ENCODE measurements at regions not wholly inside any gene's neighbourhood (a gene's known extent, or its start where the extent isn't known, plus 50 kb on each side); places are given as distances from the start of the nearest gene placed in this dataset.

- CTCF ChIA-PET = no interaction called here
Observed at GRCh38 chr5:93894601-93895354, 153.4 kb upstream of the POU5F2 start.

GRCh38 chr5:93893075-93893474 lies 151.7 kb upstream of the POU5F2 start:
- H3K4me2 ChIP-seq (replicated peaks; ENCODE audit: low read depth, low read length, poor library complexity, severe bottlenecking) = no peak overlapping the region
- Mint-ChIP-seq H3K27me3 (no peaks in the 10 kb centered on the region), H3K4me3 (no peak overlapping the region), H3K9me3 (ENCODE audit: insufficient read depth) (no peaks in the 10 kb centered on the region), H3K27ac (no peak overlapping the region), H3K4me1 (no peaks in the 10 kb centered on the region)
- H3K4me1 ChIP-seq (ENCODE audit: control insufficient read depth in 2 of 2, insufficient read depth in 2 of 2, low read length in 2 of 2) = no peaks in the 10 kb centered on the region
- H3K36me3 ChIP-seq (replicated peaks in 1 of 2; ENCODE audit: control extremely low read depth in 1 of 2, control insufficient read depth in 1 of 2, extremely low read depth in 1 of 2, insufficient read depth in 2 of 2, low read length in 1 of 2) = no peaks in the 10 kb centered on the region
- no peak overlapping the region for H3K9ac ChIP-seq (ENCODE audit: low read length)
- WGBS (ENCODE audit: insufficient coverage) = 100% methylated on average over 2 of the region's 5 CpGs
- H3K79me2 ChIP-seq (ENCODE audit: control insufficient read depth, insufficient read depth, low read length) = no peaks in the 10 kb centered on the region
- no peaks in the 10 kb centered on the region for H4K20me1 ChIP-seq (ENCODE audit: control insufficient read depth, insufficient read depth, low read length, poor library complexity, severe bottlenecking)
- DNase-seq = no peak
- H3K4me3 ChIP-seq (ENCODE audit: control extremely low read depth in 1 of 5, extremely low read depth in 1 of 5, insufficient read depth in 1 of 5, low read depth in 2 of 5, low read length in 4 of 5) = no peak overlapping the region
- no peaks in the 10 kb centered on the region for H3K9me3 ChIP-seq (ENCODE audit: control extremely low read depth in 1 of 3, control insufficient read depth in 2 of 3, insufficient read depth in 1 of 3, low read length in 2 of 3)
- POLR2A ChIA-PET = no interaction called here
- no peaks in the 10 kb centered on the region for H3K27me3 ChIP-seq (replicated peaks in 1 of 4; ENCODE audit: control extremely low read depth in 1 of 4, control insufficient read depth in 3 of 4, insufficient read depth in 4 of 4, low read length in 3 of 4)
- no peak for ATAC-seq (ENCODE audit: low read depth)
- CTCF ChIA-PET = no interaction called here
- TF ChIP-seq CTCF (IDR thresholded peaks at IDR 0.05) = no peak
- no peak for TF ChIP-seq EZH2 (IDR thresholded peaks at IDR 0.05; ENCODE audit: borderline replicate concordance, insufficient read depth, low read depth, low read length, poor library complexity, severe bottlenecking)
- H2AFZ ChIP-seq (ENCODE audit: insufficient read depth, low read depth, low read length, poor library complexity, severe bottlenecking) = no peak overlapping the region
- intact Hi-C loops (cut with micrococcal nuclease) = no loop called here
- H3K27ac ChIP-seq (ENCODE audit: low read length in 2 of 2) = no peak overlapping the region

More at GRCh38 chr5:93894601-93895354, 153.4 kb upstream of the POU5F2 start:
- H3K36me3 ChIP-seq (replicated peaks in 1 of 2; ENCODE audit: control extremely low read depth in 1 of 2, control insufficient read depth in 1 of 2, extremely low read depth in 1 of 2, insufficient read depth in 2 of 2, low read length in 1 of 2) = no peaks in the 10 kb centered on the region
- ATAC-seq (ENCODE audit: low read depth) = no peak
- intact Hi-C loops (cut with micrococcal nuclease) = no loop called here
- H3K4me3 Mint-ChIP-seq = no peak overlapping the region
- no peak for TF ChIP-seq CTCF (IDR thresholded peaks at IDR 0.05)
- no peak for TF ChIP-seq EZH2 (IDR thresholded peaks at IDR 0.05; ENCODE audit: borderline replicate concordance, insufficient read depth, low read depth, low read length, poor library complexity, severe bottlenecking)
- no peaks in the 10 kb centered on the region for H3K79me2 ChIP-seq (ENCODE audit: control insufficient read depth, insufficient read depth, low read length)
- H3K27ac ChIP-seq (ENCODE audit: low read length in 2 of 2) = no peak overlapping the region
- no peak overlapping the region for H3K9ac ChIP-seq (ENCODE audit: low read length)
- POLR2A ChIA-PET = no interaction called here
- 92% methylated on average over 2 of the region's 9 CpGs for WGBS (ENCODE audit: insufficient coverage)
- H3K4me1 Mint-ChIP-seq = no peaks in the 10 kb centered on the region
- H3K4me3 ChIP-seq (ENCODE audit: control extremely low read depth in 1 of 5, extremely low read depth in 1 of 5, insufficient read depth in 1 of 5, low read depth in 2 of 5, low read length in 4 of 5) = no peak overlapping the region
- H3K9me3 ChIP-seq (ENCODE audit: control extremely low read depth in 1 of 3, control insufficient read depth in 2 of 3, insufficient read depth in 1 of 3, low read length in 2 of 3) = no peaks in the 10 kb centered on the region
- no peak overlapping the region for H3K4me2 ChIP-seq (replicated peaks; ENCODE audit: low read depth, low read length, poor library complexity, severe bottlenecking)
- DNase-seq = no peak
- no peaks in the 10 kb centered on the region for H3K27me3 Mint-ChIP-seq
- H3K9me3 Mint-ChIP-seq (ENCODE audit: insufficient read depth) = no peaks in the 10 kb centered on the region
- H2AFZ ChIP-seq (ENCODE audit: insufficient read depth, low read depth, low read length, poor library complexity, severe bottlenecking) = no peak overlapping the region
- no peaks in the 10 kb centered on the region for H3K27me3 ChIP-seq (replicated peaks in 1 of 4; ENCODE audit: control extremely low read depth in 1 of 4, control insufficient read depth in 3 of 4, insufficient read depth in 4 of 4, low read length in 3 of 4)
- no peaks in the 10 kb centered on the region for H4K20me1 ChIP-seq (ENCODE audit: control insufficient read depth, insufficient read depth, low read length, poor library complexity, severe bottlenecking)
- H3K27ac Mint-ChIP-seq = no peak overlapping the region
- no peaks in the 10 kb centered on the region for H3K4me1 ChIP-seq (ENCODE audit: control insufficient read depth in 2 of 2, insufficient read depth in 2 of 2, low read length in 2 of 2)

Data from B cell (primary cell).